Parathyroid adenoma (tissue), 2 donors: ENCODE measurements at regions not wholly inside any gene's neighbourhood (a gene's known extent, or its start where the extent isn't known, plus 50 kb on each side); places are given as distances from the start of the nearest gene placed in this dataset.

ENCODE experiments used
- H2AFZ ChIP-seq: fragments of 300-600 bp; sonication (generic); one replicate; pipeline ENCODE4 v1.7.0; 2017; ENCODE audit warnings: antibody characterized with exemption, mild to moderate bottlenecking
- H3K27ac ChIP-seq: fragments of 300-600 bp; sonication (generic); one replicate; pipeline ENCODE4 v1.7.0; 2017
- H3K27me3 ChIP-seq: fragments of 300-600 bp; sonication (generic); one replicate; pipeline ENCODE4 v1.7.0; 2017; ENCODE audit warnings: low read length; ENCODE audit not compliant: control insufficient read depth, insufficient read depth
- H3K36me3 ChIP-seq: fragments of 300-600 bp; sonication (generic); one replicate; pipeline ENCODE4 v1.7.0; 2017; ENCODE audit warnings: low read length; ENCODE audit not compliant: control insufficient read depth, insufficient read depth
- H3K4me1 ChIP-seq: fragments of 300-600 bp; sonication (generic); one replicate; pipeline ENCODE4 v1.7.0; 2017; ENCODE audit warnings: control low read depth
- H3K4me2 ChIP-seq: fragments of 300-600 bp; sonication (generic); one replicate; pipeline ENCODE4 v1.7.0; 2017; ENCODE audit warnings: low read length
- H3K4me3 ChIP-seq: fragments of 300-600 bp; sonication (generic); one replicate; pipeline ENCODE4 v1.7.0; 2017; ENCODE audit warnings: low read depth, low read length
- H3K79me2 ChIP-seq: fragments of 300-600 bp; sonication (generic); one replicate; pipeline ENCODE4 v1.7.0; 2017; ENCODE audit warnings: control low read depth
- H3K9ac ChIP-seq: fragments of 300-600 bp; sonication (generic); one replicate; pipeline ENCODE4 v1.7.0; 2017; ENCODE audit warnings: mild to moderate bottlenecking
- H3K9me3 ChIP-seq: fragments of 300-600 bp; sonication (generic); one replicate; pipeline ENCODE4 v1.7.0; 2017; ENCODE audit warnings: low read length; ENCODE audit not compliant: control insufficient read depth
- CTCF ChIP-seq: fragments of 300-600 bp; sonication (generic); IDR thresholded peaks from one replicate; pipeline ENCODE4 v1.7.0; 2017; ENCODE audit warnings: antibody characterized with exemption, mild to moderate bottlenecking
- donor health status: primary hyperparathyroidism.

DNA sequence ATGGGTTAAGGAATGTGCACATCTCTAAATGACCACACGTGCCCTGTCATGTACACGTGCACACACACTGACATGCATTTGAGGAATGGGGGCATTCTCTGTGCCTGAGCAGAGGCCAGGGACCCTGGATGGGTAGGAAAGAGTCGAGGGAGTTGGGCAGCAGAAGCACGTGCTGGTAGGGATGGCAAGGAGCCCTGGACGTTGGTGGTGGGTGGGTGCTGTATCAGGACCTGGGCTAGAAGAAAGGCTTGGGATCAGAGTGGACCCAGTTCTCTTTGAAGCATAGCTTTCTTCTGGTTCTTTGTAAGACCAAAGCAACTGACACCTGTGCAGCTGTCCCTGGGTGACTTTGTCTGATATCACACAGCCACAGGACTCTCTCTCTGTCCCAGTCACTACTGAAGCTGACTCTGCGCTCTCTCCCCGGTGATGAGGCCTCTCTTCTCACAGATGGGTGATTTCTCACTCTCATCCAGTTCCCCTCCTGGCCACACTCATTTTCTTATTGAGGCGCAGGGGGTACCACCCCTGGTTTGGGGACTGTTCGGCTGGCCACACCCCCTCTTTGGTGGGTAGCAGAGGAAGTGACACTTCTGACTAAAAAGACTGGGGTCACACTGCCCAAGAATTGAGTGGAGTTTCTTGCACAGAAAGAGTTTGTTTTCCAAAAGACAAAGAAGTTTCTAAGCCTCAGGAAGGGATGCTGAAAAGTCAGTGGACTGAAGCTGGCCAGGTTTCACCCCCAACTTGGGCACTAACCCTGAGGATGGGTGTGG is 171.7 kb upstream of the RTL1 start:
- no peaks in the 10 kb centered on the region for H3K79me2 ChIP-seq
- no peak for TF ChIP-seq CTCF
- no peaks in the 10 kb centered on the region for H3K36me3 ChIP-seq
- no peak overlapping the region for H3K27ac ChIP-seq
- H3K27me3 ChIP-seq: peaks cover 2% of the 10 kb centered on the region
- no peaks in the 10 kb centered on the region for H3K9me3 ChIP-seq
- H2AFZ ChIP-seq: no peak overlapping the region
- H3K4me1 ChIP-seq: no peaks in the 10 kb centered on the region
- H3K9ac ChIP-seq: no peak overlapping the region
- H3K4me3 ChIP-seq: no peak overlapping the region
- no peak overlapping the region for H3K4me2 ChIP-seq

- TF ChIP-seq CTCF: no peak
Measured at GRCh38 chr14:101075801-101076413, 172.4 kb upstream of the RTL1 start.

DNA sequence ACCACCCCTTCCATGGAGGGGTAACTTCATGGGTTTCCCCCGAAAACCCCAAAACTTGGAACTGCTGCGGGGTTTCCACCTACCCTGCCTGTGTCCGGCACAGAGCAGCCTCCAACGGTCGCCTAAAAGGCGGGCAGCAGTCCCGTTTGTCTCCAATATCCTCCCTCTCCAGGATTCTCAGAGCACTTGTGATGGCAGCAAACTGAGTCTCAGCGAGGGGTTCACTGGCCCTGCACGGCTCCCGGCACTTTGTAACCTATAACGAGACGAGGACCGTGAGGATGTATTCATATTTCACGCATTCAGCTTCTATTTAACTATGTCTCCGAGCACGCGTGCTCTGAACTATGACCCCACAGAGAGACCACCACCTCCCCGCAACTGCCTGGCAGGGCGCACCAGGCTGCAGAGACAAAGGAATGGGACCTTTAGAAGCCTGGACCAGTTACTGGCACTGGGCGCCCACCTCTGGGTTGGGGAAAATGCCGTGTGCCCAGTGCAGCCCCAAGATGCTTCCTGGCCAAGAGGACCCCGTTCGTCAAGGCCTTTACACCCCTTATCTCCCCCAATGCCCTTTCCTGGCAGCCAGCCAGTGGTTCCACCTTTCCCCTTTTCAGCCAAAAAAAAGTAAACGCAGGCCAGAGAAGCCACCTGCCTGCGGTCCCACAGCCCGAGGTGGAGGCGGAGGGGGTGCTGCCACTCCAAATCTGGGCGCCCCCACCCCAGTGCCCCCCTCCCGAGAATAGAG is 173.1 kb upstream of the RTL1 start:
- no peak overlapping the region for H3K4me3 ChIP-seq
- TF ChIP-seq CTCF: no peak
- no peak overlapping the region for H3K27ac ChIP-seq
- peaks cover 2% of the 10 kb centered on the region for H3K27me3 ChIP-seq
- H3K4me1 ChIP-seq: no peaks in the 10 kb centered on the region
- no peak overlapping the region for H3K4me2 ChIP-seq
- H3K9me3 ChIP-seq: no peaks in the 10 kb centered on the region
- H2AFZ ChIP-seq: no peak overlapping the region
- no peak overlapping the region for H3K9ac ChIP-seq
- H3K36me3 ChIP-seq: no peaks in the 10 kb centered on the region
- H3K79me2 ChIP-seq: no peaks in the 10 kb centered on the region

More at GRCh38 chr14:101075801-101076413, 172.4 kb upstream of the RTL1 start:
- H3K79me2 ChIP-seq: no peaks in the 10 kb centered on the region
- H3K4me3 ChIP-seq: no peak overlapping the region
- no peaks in the 10 kb centered on the region for H3K36me3 ChIP-seq
- H3K4me2 ChIP-seq: no peak overlapping the region
- H3K27ac ChIP-seq: no peak overlapping the region
- H3K27me3 ChIP-seq: peaks cover 2% of the 10 kb centered on the region
- no peaks in the 10 kb centered on the region for H3K4me1 ChIP-seq
- H2AFZ ChIP-seq: no peak overlapping the region
- H3K9ac ChIP-seq: no peak overlapping the region
- no peaks in the 10 kb centered on the region for H3K9me3 ChIP-seq

DNA sequence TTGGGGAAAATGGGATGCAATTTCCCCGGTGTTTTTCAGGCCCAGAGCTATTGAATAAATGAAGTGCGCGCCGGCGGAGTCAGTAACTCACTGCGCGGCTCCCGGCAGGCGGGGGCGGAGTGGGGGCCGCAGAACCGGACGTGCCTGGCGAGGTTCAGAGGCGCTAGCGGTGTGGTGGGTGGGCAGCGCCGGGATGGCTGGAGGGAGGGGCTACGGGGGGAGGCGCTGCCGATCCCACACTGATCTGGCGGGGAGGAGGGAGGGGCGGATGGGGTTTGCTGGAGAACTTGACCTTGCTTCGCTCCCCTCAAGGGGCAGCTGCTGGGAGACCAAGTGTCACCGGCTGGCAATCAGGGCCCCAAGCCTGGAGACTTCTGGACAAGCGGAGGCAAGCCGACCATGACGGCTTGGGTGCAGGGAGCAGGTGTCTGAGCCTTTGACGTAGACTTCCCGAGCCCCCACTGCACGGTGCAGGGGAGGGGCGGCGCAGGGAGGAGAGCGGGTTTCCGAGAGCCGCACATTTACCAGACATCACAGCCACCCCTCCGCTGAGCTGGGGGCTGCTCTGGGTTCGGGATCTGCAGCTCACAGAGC is 174.1 kb upstream of the RTL1 start:
- Histone ChIP-seq H3K27ac (no peak overlapping the region), H3K4me2 (no peak overlapping the region), H3K9me3 (no peaks in the 10 kb centered on the region), H3K9ac (no peak overlapping the region), H3K27me3 (peaks cover 2% of the 10 kb centered on the region), H3K79me2 (no peaks in the 10 kb centered on the region), H3K4me1 (no peaks in the 10 kb centered on the region), H3K36me3 (no peaks in the 10 kb centered on the region), H3K4me3 (no peak overlapping the region), H2AFZ (no peak overlapping the region)
- no peak for TF ChIP-seq CTCF
